ENCODE measurements at regions not wholly inside any gene's neighbourhood (a gene's known extent, or its start where the extent isn't known, plus 50 kb on each side); places are given as distances from the start of the nearest gene placed in this dataset.
"Not testable (repeated sequence)": the region's sequence is repeated elsewhere in the genome, so short reads cannot be mapped to it uniquely, and the experiment has no call there.

- DNase-seq (ENCODE audit: low read depth) = not testable (repeated sequence)
These were observed 1093.1 kb upstream of the DEFB115 start for GRCh38 chr20:30164389-30164788.

GRCh38 chr20:30167540-30167939 lies 1089.9 kb upstream of the DEFB115 start:
- DNase-seq (ENCODE audit: low read depth) = no peak

- no peak for DNase-seq (ENCODE audit: low read depth)
These were observed 1089.3 kb upstream of the DEFB115 start for GRCh38 chr20:30168025-30168799.

- no peak for DNase-seq (ENCODE audit: low read depth)
These were observed 1088.7 kb upstream of the DEFB115 start for GRCh38 chr20:30168800-30169138.

- no peak for DNase-seq (ENCODE audit: low read depth)
These were observed 1081.8 kb upstream of the DEFB115 start for GRCh38 chr20:30175681-30176080.

- not testable (repeated sequence) for DNase-seq (ENCODE audit: low read depth)
These were observed 1074.3 kb upstream of the DEFB115 start for GRCh38 chr20:30183124-30183523.

- DNase-seq (ENCODE audit: low read depth) = not testable (repeated sequence)
These were observed 1065.7 kb upstream of the DEFB115 start for GRCh38 chr20:30191785-30192184.

- DNase-seq (ENCODE audit: low read depth) = not testable (repeated sequence)
These were observed 1023.0 kb upstream of the DEFB115 start for GRCh38 chr20:30234477-30234876.

GRCh38 chr20:30275073-30275472 lies 982.4 kb upstream of the DEFB115 start:
- not testable (repeated sequence) for DNase-seq (ENCODE audit: low read depth)

GRCh38 chr20:30281584-30282197 lies 975.8 kb upstream of the DEFB115 start:
- no peak for DNase-seq (ENCODE audit: low read depth)

- not testable (repeated sequence) for DNase-seq (ENCODE audit: low read depth)
These were observed 973.8 kb upstream of the DEFB115 start for GRCh38 chr20:30283476-30284280.

- DNase-seq (ENCODE audit: low read depth) = no peak
These were observed 973.1 kb upstream of the DEFB115 start for GRCh38 chr20:30284281-30284905.

- no peak for DNase-seq (ENCODE audit: low read depth)
These were observed 971.8 kb upstream of the DEFB115 start for GRCh38 chr20:30285677-30286076.

- no peak for DNase-seq (ENCODE audit: low read depth)
These were observed 971.3 kb upstream of the DEFB115 start for GRCh38 chr20:30286157-30286556.

GRCh38 chr20:30287459-30287858 lies 970.0 kb upstream of the DEFB115 start:
- DNase-seq (ENCODE audit: low read depth) = not testable (repeated sequence)

- no peak for DNase-seq (ENCODE audit: low read depth)
These were observed 969.1 kb upstream of the DEFB115 start for GRCh38 chr20:30288346-30288745.

GRCh38 chr20:30289049-30289448 lies 968.4 kb upstream of the DEFB115 start:
- not testable (repeated sequence) for DNase-seq (ENCODE audit: low read depth)

GRCh38 chr20:30289711-30290141 lies 967.7 kb upstream of the DEFB115 start:
- DNase-seq (ENCODE audit: low read depth) = not testable (repeated sequence)

- DNase-seq (ENCODE audit: low read depth) = not testable (repeated sequence)
These were observed 967.0 kb upstream of the DEFB115 start for GRCh38 chr20:30290361-30291063.

GRCh38 chr20:30291064-30291379 lies 966.4 kb upstream of the DEFB115 start:
- DNase-seq (ENCODE audit: low read depth) = not testable (repeated sequence)

- not testable (repeated sequence) for DNase-seq (ENCODE audit: low read depth)
These were observed 965.8 kb upstream of the DEFB115 start for GRCh38 chr20:30291686-30292085.

Data from forelimb muscle (tissue), 1 donor.